Raji (cell line): ENCODE measurements at regions not wholly inside any gene's neighbourhood (a gene's known extent, or its start where the extent isn't known, plus 50 kb on each side); places are given as distances from the start of the nearest gene placed in this dataset.

ENCODE experiments used
- POLR2A ChIP-seq: IDR thresholded peaks from 2 replicates; pipeline ENCODE4 v1.6.1; 2011; ENCODE audit warnings: low read depth, low read length, control low read depth; ENCODE audit not compliant: insufficient read depth

GRCh38 chr6:134809130-134809529, 140.8 kb downstream of the ALDH8A1 start:
- no peak for TF ChIP-seq POLR2A

GRCh38 chr6:134806180-134806798, 143.6 kb downstream of the ALDH8A1 start:
- TF ChIP-seq POLR2A = no peak

- TF ChIP-seq POLR2A = no peak
Observed at GRCh38 chr6:134805168-134805567, 144.7 kb downstream of the ALDH8A1 start.

GRCh38 chr6:134802426-134803058, 147.4 kb downstream of the ALDH8A1 start:
- TF ChIP-seq POLR2A = no peak

- no peak for TF ChIP-seq POLR2A
Observed at GRCh38 chr6:134797400-134798113, 152.3 kb downstream of the ALDH8A1 start.

GRCh38 chr6:134795691-134796090, 154.2 kb downstream of the ALDH8A1 start:
- no peak for TF ChIP-seq POLR2A

- no peak for TF ChIP-seq POLR2A
Observed at GRCh38 chr6:134795001-134795400, 154.9 kb downstream of the ALDH8A1 start.

GRCh38 chr6:134787261-134787877, 162.5 kb downstream of the ALDH8A1 start:
- TF ChIP-seq POLR2A = no peak

GRCh38 chr6:134784336-134784735, 165.6 kb downstream of the ALDH8A1 start:
- TF ChIP-seq POLR2A = no peak

GRCh38 chr6:134778431-134778830, 171.5 kb downstream of the ALDH8A1 start:
- TF ChIP-seq POLR2A = no peak

- TF ChIP-seq POLR2A = no peak
Observed at GRCh38 chr6:134774201-134774638, 175.7 kb downstream of the ALDH8A1 start.

GRCh38 chr6:134772671-134773360, 177.1 kb downstream of the ALDH8A1 start:
- no peak for TF ChIP-seq POLR2A

GRCh38 chr6:134768931-134769330, 181.0 kb downstream of the ALDH8A1 start:
- no peak for TF ChIP-seq POLR2A

- TF ChIP-seq POLR2A = no peak
Observed at GRCh38 chr6:134766497-134766896, 183.4 kb downstream of the ALDH8A1 start.

GRCh38 chr6:134764741-134765140, 185.2 kb downstream of the ALDH8A1 start:
- no peak for TF ChIP-seq POLR2A
